Ovary (tissue), 3 donors: ENCODE measurements at regions not wholly inside any gene's neighbourhood (a gene's known extent, or its start where the extent isn't known, plus 50 kb on each side); places are given as distances from the start of the nearest gene placed in this dataset.

Experiments used
- CTCF ChIP-seq, 3 donors: fragments of 450-650 bp in 2 of 3; fragments of 200-600 bp in 1 of 3; IDR thresholded peaks; one replicate each; pipeline versions ENCODE4 v1.5.1 to v1.8.0; 2016 to 2022; ENCODE audit warnings: antibody characterized with exemption in 3 of 3, mild to moderate bottlenecking in 1 of 3
- POLR2A ChIP-seq: fragments of 450-650 bp; IDR thresholded peaks from one replicate; pipeline ENCODE4 v1.6.1; 2017; ENCODE audit warnings: antibody characterized with exemption, mild to moderate bottlenecking, moderate library complexity
- donor health status: DM: no; HTN: no; CAD: no.

GRCh38 chr20:21014528-21014927, 91.6 kb downstream of the LINC00237 start:
- TF ChIP-seq POLR2A (no peak), CTCF (IDR thresholded peaks at IDR 0.05) (no peak)
